ENCODE measurements at regions not wholly inside any gene's neighbourhood (a gene's known extent, or its start where the extent isn't known, plus 50 kb on each side); places are given as distances from the start of the nearest gene placed in this dataset.

DNA sequence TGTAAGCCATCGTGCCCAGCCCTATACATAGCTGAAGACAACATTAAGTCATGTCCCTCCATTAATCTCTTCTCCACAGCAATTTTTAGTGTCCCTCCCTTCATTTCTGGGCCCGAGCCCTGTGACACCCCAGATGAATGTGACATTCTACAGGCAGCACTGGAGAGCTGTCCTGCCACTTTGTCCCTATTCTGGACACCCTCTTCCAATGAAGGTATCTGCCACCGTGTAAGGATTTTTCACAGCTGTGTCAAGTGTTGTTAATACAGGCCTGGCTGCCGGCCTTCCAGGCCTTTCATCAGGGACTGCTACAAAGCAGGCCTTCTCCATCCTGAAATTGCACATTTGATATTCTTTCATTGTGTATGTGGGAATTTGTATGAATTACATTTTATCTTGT is 62.0 kb upstream of the SLC28A3 start:
- Histone ChIP-seq H2BK12ac (ENCODE audit: low read depth, low read length) (no peak overlapping the region), H3K4me2 (ENCODE audit: insufficient read depth in 1 of 2, low read depth in 2 of 2, low read length in 2 of 2) (no peak overlapping the region), H2BK15ac (ENCODE audit: low read length) (no peak overlapping the region), H3K18ac (ENCODE audit: extremely low read depth, low read length) (no peak overlapping the region), H2AK5ac (ENCODE audit: low read depth, low read length) (no peak overlapping the region), H2BK20ac (ENCODE audit: low read length) (no peak overlapping the region), H2AFZ (ENCODE audit: low read length) (no peak overlapping the region), H4K8ac (ENCODE audit: extremely low read depth, insufficient read depth, low read length) (no peak overlapping the region), H4K20me1 (replicated peaks in 1 of 2; ENCODE audit: control insufficient read depth in 1 of 2, insufficient read depth in 2 of 2, low read length in 2 of 2) (no peaks in the 10 kb centered on the region), H2BK120ac (replicated peaks; ENCODE audit: low read depth, low read length) (no peak overlapping the region), H3K9me3 (ENCODE audit: insufficient read depth in 2 of 2, low read depth in 1 of 2, low read length in 1 of 2) (peaks cover 5 to 14% of the 10 kb centered on the region in 2 experiments), H3K56ac (replicated peaks; ENCODE audit: insufficient read length, low read depth, low read length) (no peak overlapping the region), H3K27ac (ENCODE audit: low read depth, low read length) (no peak overlapping the region), H3K79me2 (ENCODE audit: control insufficient read depth in 1 of 2, insufficient read depth in 2 of 2, low read length in 2 of 2) (no peaks in the 10 kb centered on the region), H3K79me1 (ENCODE audit: low read depth, low read length) (no peaks in the 10 kb centered on the region), H3K4me1 (replicated peaks in 1 of 4; ENCODE audit: control insufficient read depth in 3 of 4, insufficient read depth in 4 of 4, low read length in 3 of 4) (no peaks in the 10 kb centered on the region), H4K5ac (ENCODE audit: insufficient read length, low read depth, low read length) (no peak overlapping the region), H4K91ac (replicated peaks; ENCODE audit: insufficient read length, low read length) (no peak overlapping the region), H2BK5ac (ENCODE audit: low read depth, low read length) (no peak overlapping the region), H3K23ac (ENCODE audit: insufficient read length) (no peak overlapping the region), H3K4me3 (ENCODE audit: extremely low read depth in 1 of 4, insufficient read depth in 2 of 4, low read depth in 3 of 4, low read length in 4 of 4) (no peak overlapping the region), H3K9ac (replicated peaks in 1 of 4; ENCODE audit: extremely low read depth in 1 of 4, low read depth in 3 of 4, low read length in 3 of 4) (no peak overlapping the region), H3K4ac (replicated peaks; ENCODE audit: insufficient read length, low read depth, low read length) (no peak overlapping the region), H3K23me2 (ENCODE audit: low read depth, low read length) (no peaks in the 10 kb centered on the region), H3K27me3 (replicated peaks in 1 of 4; ENCODE audit: control insufficient read depth in 3 of 4, extremely low read depth in 1 of 4, insufficient read depth in 3 of 4, low read length in 3 of 4) (no peaks in the 10 kb centered on the region), H3K14ac (ENCODE audit: insufficient read length) (no peak overlapping the region), H3K36me3 (ENCODE audit: control insufficient read depth in 2 of 4, insufficient read depth in 4 of 4, low read length in 3 of 4) (no peaks in the 10 kb centered on the region)
- POLR2A ChIA-PET (ENCODE audit: partially characterized antibody): interaction anchor here (0.6 kb wide), 1 partner anchor 21 kb away, joined by 3 read pairs; no protein-coding TSS in a partner anchor
- no peak for DNase-seq (ENCODE audit: low read depth in 1 of 2, low spot score in 2 of 2)
- CTCF ChIA-PET (ENCODE audit: partially characterized antibody): interaction anchor here (0.8 to 6.2 kb wide), 6 partner anchors 10 to 564 kb away, joined by 3 to 29 read pairs (median 9); no protein-coding TSS in a partner anchor
- FAIRE-seq: no peak
- 96% methylated on average over 4 of the region's 4 CpGs; no CpG with 5 or more reads in 1 of the 2 experiments for WGBS, 2 experiments (ENCODE audit: extremely low coverage in 1 of 2, insufficient coverage in 1 of 2, insufficient read length in 1 of 2, insufficient replicate concordance in 2 of 2, low coverage in 1 of 2, low lambda C conversion rate in 2 of 2, missing lambda C conversion rate in 1 of 2)
- TF ChIP-seq FOSL1 (IDR thresholded peaks at IDR 0.05; ENCODE audit: insufficient read depth, low read depth, low read length) (no peak), RNF2 (IDR thresholded peaks at IDR 0.05; ENCODE audit: borderline replicate concordance, low read depth, low read length, missing control alignments, poor library complexity, severe bottlenecking) (no peak), RXRA (IDR thresholded peaks at IDR 0.05; ENCODE audit: insufficient read depth, low read depth, low read length) (no peak), YY1 (IDR thresholded peaks at IDR 0.05; ENCODE audit: low read depth, low read length) (no peak), KDM4A (IDR thresholded peaks at IDR 0.05; ENCODE audit: low read depth, low read length, severe bottlenecking) (no peak), NRF1 (IDR thresholded peaks at IDR 0.05; ENCODE audit: low read depth, low read length) (no peak), CREB1 (IDR thresholded peaks at IDR 0.05) (no peak), SAP30 (IDR thresholded peaks at IDR 0.05; ENCODE audit: insufficient read depth, insufficient replicate concordance, low read length) (no peak)

Measured in H1 (cell line).